ENCODE measurements at regions not wholly inside any gene's neighbourhood (a gene's known extent, or its start where the extent isn't known, plus 50 kb on each side); places are given as distances from the start of the nearest gene placed in this dataset.

GRCh38 chr11:87660926-87661660, 514.1 kb downstream of the RAB38 start:
- Mint-ChIP-seq H3K4me1 (no peaks in the 10 kb centered on the region), H3K27ac (no peak overlapping the region), H3K9me3 (no peaks in the 10 kb centered on the region; the same call in 1 of the 3 replicates), H3K4me3 (no peak overlapping the region), H3K36me3 (ENCODE audit: low read depth) (no peaks in the 10 kb centered on the region), H3K27me3 (ENCODE audit: insufficient read depth, low read depth, poor library complexity) (no peaks in the 10 kb centered on the region)
- no peaks in the 10 kb centered on the region for H3K36me3 ChIP-seq (ENCODE audit: insufficient read depth)
- DNase-seq (ENCODE audit: low spot score) = no peak
- no peak overlapping the region for H3K4me3 ChIP-seq
- no peaks in the 10 kb centered on the region for H3K79me2 ChIP-seq (replicated peaks; ENCODE audit: insufficient read depth)
- no peaks in the 10 kb centered on the region for H4K20me1 ChIP-seq (replicated peaks; ENCODE audit: insufficient read depth)
- H3K4me1 ChIP-seq (ENCODE audit: insufficient read depth) = no peaks in the 10 kb centered on the region
- no peak overlapping the region for H3K27ac ChIP-seq (ENCODE audit: low read depth)
- no peak overlapping the region for H2AFZ ChIP-seq
- TF ChIP-seq EZH2 (IDR thresholded peaks at IDR 0.05; ENCODE audit: low read depth, unreplicated experiment) (no peak), ZNF114 (CRISPR knock-in tag; IDR thresholded peaks at IDR 0.05) (no peak), ZNF331 (CRISPR knock-in tag; IDR thresholded peaks at IDR 0.05; ENCODE audit: low read depth) (no peak), CTCF (conservative IDR thresholded peaks at IDR 0.05; ENCODE audit: low read depth in 2 of 2) (no peak), POLR2AphosphoS5 (IDR thresholded peaks at IDR 0.05; ENCODE audit: low read depth) (no peak), JUNB (IDR thresholded peaks at IDR 0.05; ENCODE audit: unreplicated experiment) (no peak)
- no peaks in the 10 kb centered on the region for H3K27me3 ChIP-seq (ENCODE audit: insufficient read depth)
- no peaks in the 10 kb centered on the region for H3F3A ChIP-seq (replicated peaks; ENCODE audit: low read depth)
- 0 out of 2 replicates have a peak, but pooled peaks cover 9% of the 10 kb centered on the region for H3K9me2 ChIP-seq (ENCODE audit: insufficient read depth)
- ATAC-seq = no peak
- H3K4me2 ChIP-seq = no peak overlapping the region

GRCh38 chr11:87659807-87660206, 515.4 kb downstream of the RAB38 start:
- ATAC-seq (no peak), DNase-seq (ENCODE audit: low spot score) (no peak)
- Mint-ChIP-seq H3K4me3 (no peak overlapping the region), H3K27ac (no peak overlapping the region), H3K9me3 (no peaks in the 10 kb centered on the region; the same call in 2 of the 3 replicates), H3K36me3 (ENCODE audit: low read depth) (no peaks in the 10 kb centered on the region), H3K4me1 (no peaks in the 10 kb centered on the region), H3K27me3 (ENCODE audit: insufficient read depth, low read depth, poor library complexity) (no peaks in the 10 kb centered on the region)
- H3K36me3 ChIP-seq (ENCODE audit: insufficient read depth) = no peaks in the 10 kb centered on the region
- TF ChIP-seq STAT1 (IDR thresholded peaks at IDR 0.05; ENCODE audit: unreplicated experiment) = no peak
- TF ChIP-seq POLR2AphosphoS5 (IDR thresholded peaks at IDR 0.05; ENCODE audit: low read depth) = no peak
- no peak for TF ChIP-seq CREB1 (CRISPR knock-in tag; IDR thresholded peaks at IDR 0.05; ENCODE audit: low read depth)
- no peak overlapping the region for H2AFZ ChIP-seq
- no peaks in the 10 kb centered on the region for H3K79me2 ChIP-seq (replicated peaks; ENCODE audit: insufficient read depth)
- H3F3A ChIP-seq (replicated peaks; ENCODE audit: low read depth) = no peaks in the 10 kb centered on the region
- H3K4me3 ChIP-seq = no peak overlapping the region
- no peak overlapping the region for H3K27ac ChIP-seq (ENCODE audit: low read depth)
- H3K9me2 ChIP-seq (ENCODE audit: insufficient read depth) = 0 out of 2 replicates have a peak, but pooled peaks cover 5% of the 10 kb centered on the region
- no peaks in the 10 kb centered on the region for H3K4me1 ChIP-seq (ENCODE audit: insufficient read depth)
- H3K27me3 ChIP-seq (ENCODE audit: insufficient read depth) = no peaks in the 10 kb centered on the region
- H4K20me1 ChIP-seq (replicated peaks; ENCODE audit: insufficient read depth) = no peaks in the 10 kb centered on the region
- H3K4me2 ChIP-seq = no peak overlapping the region

- no peak for ATAC-seq
- H3K4me2 ChIP-seq = no peak overlapping the region
- no peaks in the 10 kb centered on the region for H3K27me3 ChIP-seq (ENCODE audit: insufficient read depth)
- no peak for TF ChIP-seq POLR2AphosphoS5 (IDR thresholded peaks at IDR 0.05; ENCODE audit: low read depth)
- TF ChIP-seq JUNB (IDR thresholded peaks at IDR 0.05; ENCODE audit: unreplicated experiment) = no peak
- no peak for TF ChIP-seq STAT1 (IDR thresholded peaks at IDR 0.05; ENCODE audit: unreplicated experiment)
- TF ChIP-seq ETS1 (IDR thresholded peaks at IDR 0.05) = no peak
Measured at GRCh38 chr11:87645626-87646025, 529.6 kb downstream of the RAB38 start.

More at GRCh38 chr11:87645626-87646025, 529.6 kb downstream of the RAB38 start:
- Histone ChIP-seq H3K4me3 (no peak overlapping the region), H2AFZ (no peak overlapping the region), H3K4me1 (ENCODE audit: insufficient read depth) (no peaks in the 10 kb centered on the region), H4K20me1 (replicated peaks; ENCODE audit: insufficient read depth) (no peaks in the 10 kb centered on the region), H3F3A (replicated peaks; ENCODE audit: low read depth) (no peaks in the 10 kb centered on the region), H3K79me2 (replicated peaks; ENCODE audit: insufficient read depth) (no peaks in the 10 kb centered on the region), H3K27ac (ENCODE audit: low read depth) (no peak overlapping the region), H3K36me3 (ENCODE audit: insufficient read depth) (no peaks in the 10 kb centered on the region), H3K9me2 (ENCODE audit: insufficient read depth) (no peaks in the 10 kb centered on the region; the same call in 1 of the 2 replicates)
- peaks cover 8% of the 10 kb centered on the region for H3K9me3 Mint-ChIP-seq
- DNase-seq (ENCODE audit: low spot score) = no peak
- no peak overlapping the region for H3K27ac Mint-ChIP-seq
- peaks cover 5% of the 10 kb centered on the region; the same call in 2 of the 3 replicates for H3K36me3 Mint-ChIP-seq (ENCODE audit: low read depth)
- no peak overlapping the region for H3K4me3 Mint-ChIP-seq
- peaks cover 8% of the 10 kb centered on the region; the same call in 1 of the 3 replicates for H3K4me1 Mint-ChIP-seq
- H3K27me3 Mint-ChIP-seq (ENCODE audit: insufficient read depth, low read depth, poor library complexity) = no peaks in the 10 kb centered on the region

All from GM23338 (cell line).